Caco-2 (cell line): ENCODE measurements at regions not wholly inside any gene's neighbourhood (a gene's known extent, or its start where the extent isn't known, plus 50 kb on each side); places are given as distances from the start of the nearest gene placed in this dataset.
"Not testable (repeated sequence)": the region's sequence is repeated elsewhere in the genome, so short reads cannot be mapped to it uniquely, and the experiment has no call there.

Source experiments
- BruUV-seq: library from RNA; stranded (reverse); fragments of 400-500 nt; replicated peaks from 2 replicates; lab custom pipeline; 2021; lab: Mats Ljungman, UMichigan
- CTCF ChIA-PET: fragments of 300-600 bp; sonication (Branson Sonifier 250); formaldehyde crosslinking; loops from one replicate; lab custom pipeline; 2022; ENCODE audit warnings: antibody characterized with exemption; lab: Charles Lee
- POLR2A ChIA-PET: fragments of 300-600 bp; sonication (Branson Sonifier 250); formaldehyde crosslinking; loops from one replicate; lab custom pipeline; 2022; ENCODE audit warnings: antibody characterized with exemption; lab: Charles Lee
- DNase-seq, 2 experiments: peaks; one replicate each; pipeline versions ENCODE4 v3.0.0 to v3.0.0-alpha.2; 2020 to 2022
- H3K27me3 ChIP-seq: replicated peaks from 2 replicates; pipeline ENCODE4 v1.6.0; 2011; ENCODE audit warnings: low read length; ENCODE audit not compliant: control insufficient read depth, insufficient read depth
- H3K36me3 ChIP-seq: 2 replicates; pipeline ENCODE4 v1.5.1; 2011; ENCODE audit warnings: low read length; ENCODE audit not compliant: control insufficient read depth, insufficient read depth
- H3K4me1 ChIP-seq: fragments of 250-450 bp; sonication (Bioruptor Pico); 2 replicates; pipeline ENCODE4 v1.5.1; 2020; ENCODE audit warnings: mild to moderate bottlenecking
- H3K4me3 ChIP-seq: 2 replicates; pipeline ENCODE4 v1.5.1; 2011; ENCODE audit warnings: low read depth, mild to moderate bottlenecking, control low read depth, low read length
- H3K9me3 ChIP-seq: fragments of 250-450 bp; sonication (Bioruptor Pico); 2 replicates; pipeline ENCODE4 v1.5.1; 2020; ENCODE audit warnings: mild to moderate bottlenecking, moderate library complexity
- H3K27ac Mint-ChIP-seq: one replicate; pipeline ENCODE4 v1.8.0; 2022; ENCODE audit warnings: mixed read lengths; ENCODE audit not compliant: unreplicated experiment
- H3K27me3 Mint-ChIP-seq: one replicate; pipeline ENCODE4 v1.8.0; 2022; ENCODE audit warnings: mixed read lengths; ENCODE audit not compliant: insufficient read depth, unreplicated experiment
- H3K36me3 Mint-ChIP-seq: one replicate; pipeline ENCODE4 v1.8.0; 2022; ENCODE audit warnings: mild to moderate bottlenecking, mixed read lengths; ENCODE audit not compliant: insufficient read depth, unreplicated experiment
- H3K4me1 Mint-ChIP-seq: one replicate; pipeline ENCODE4 v1.8.0; 2022; ENCODE audit warnings: low read depth, mixed read lengths; ENCODE audit not compliant: unreplicated experiment
- H3K4me3 Mint-ChIP-seq: one replicate; pipeline ENCODE4 v1.8.0; 2022; ENCODE audit warnings: mild to moderate bottlenecking, moderate library complexity, mixed read lengths; ENCODE audit not compliant: unreplicated experiment
- H3K9me3 Mint-ChIP-seq: one replicate; pipeline ENCODE4 v1.8.0; 2022; ENCODE audit warnings: mixed read lengths; ENCODE audit not compliant: unreplicated experiment
- CTCF ChIP-seq, 2 experiments: fragments of 200-600 bp in 1 of 2; IDR thresholded peaks; 1 replicate in 1 of 2; 2 replicates in 1 of 2; pipeline versions ENCODE4 v1.5.1 to v1.8.0; 2011 to 2022; ENCODE audit warnings: antibody characterized with exemption in 1 of 2, control low read depth in 1 of 2, inconsistent platforms in 1 of 2, low read depth in 1 of 2, low read length in 1 of 2, mild to moderate bottlenecking in 1 of 2, moderate library complexity in 1 of 2; ENCODE audit not compliant: insufficient read depth in 1 of 2, severe bottlenecking in 1 of 2, unreplicated experiment in 1 of 2
- intact Hi-C: fragments of 100-400 bp; cut with micrococcal nuclease; formaldehyde crosslinking; loops from one replicate; pipeline ENCODE4 v1.10.0; 2022; ENCODE audit not compliant: unreplicated experiment

GRCh38 chr10:34880817-34881216 lies 65.7 kb upstream of the PARD3 start:
- Mint-ChIP-seq H3K27ac (no peak overlapping the region), H3K9me3 (no peaks in the 10 kb centered on the region), H3K36me3 (no peaks in the 10 kb centered on the region), H3K27me3 (no peaks in the 10 kb centered on the region), H3K4me3 (no peak overlapping the region), H3K4me1 (no peaks in the 10 kb centered on the region)
- BruUV-seq = no TSS peak
- Histone ChIP-seq H3K36me3 (no peaks in the 10 kb centered on the region), H3K4me1 (0 out of 2 replicates have a peak, but pooled peaks cover 6% of the 10 kb centered on the region), H3K9me3 (no peaks in the 10 kb centered on the region), H3K4me3 (no peak overlapping the region), H3K27me3 (no peaks in the 10 kb centered on the region)
- POLR2A ChIA-PET = no interaction called here
- no peak for DNase-seq
- TF ChIP-seq CTCF (IDR thresholded peaks at IDR 0.05; ENCODE audit: insufficient read depth in 1 of 2, low read depth in 1 of 2, low read length in 1 of 2, severe bottlenecking in 1 of 2, unreplicated experiment in 1 of 2) = no peak
- CTCF ChIA-PET = no interaction called here
- intact Hi-C loops = no loop called here

- DNase-seq, H3K9me3 ChIP-seq, H3K27me3 ChIP-seq, H3K9me3 Mint-ChIP-seq, H3K4me1 Mint-ChIP-seq, H3K4me3 ChIP-seq, H3K27me3 Mint-ChIP-seq, H3K4me1 ChIP-seq, POLR2A ChIA-PET, BruUV-seq, intact Hi-C loops, H3K27ac Mint-ChIP-seq, H3K36me3 ChIP-seq, H3K36me3 Mint-ChIP-seq, CTCF ChIA-PET, H3K4me3 Mint-ChIP-seq: not testable (repeated sequence)
Observed at GRCh38 chr10:34878651-34879050, 63.6 kb upstream of the PARD3 start.

- DNase-seq = no peak
- H3K4me3 Mint-ChIP-seq = no peak overlapping the region
- no peak for TF ChIP-seq CTCF (IDR thresholded peaks at IDR 0.05; ENCODE audit: insufficient read depth in 1 of 2, low read depth in 1 of 2, low read length in 1 of 2, severe bottlenecking in 1 of 2, unreplicated experiment in 1 of 2)
- no peaks in the 10 kb centered on the region for H3K36me3 Mint-ChIP-seq
- H3K36me3 ChIP-seq = no peaks in the 10 kb centered on the region
- no peak overlapping the region for H3K27ac Mint-ChIP-seq
- intact Hi-C loops = no loop called here
- no peaks in the 10 kb centered on the region for H3K4me1 ChIP-seq
- ChIA-PET POLR2A (no interaction called here), CTCF (no interaction called here)
- H3K4me1 Mint-ChIP-seq = no peaks in the 10 kb centered on the region
- peaks cover 2% of the 10 kb centered on the region; the same call in 1 of the 2 replicates for H3K27me3 ChIP-seq
- H3K9me3 ChIP-seq = no peaks in the 10 kb centered on the region
- H3K4me3 ChIP-seq = no peak overlapping the region
- peaks cover 14% of the 10 kb centered on the region for H3K27me3 Mint-ChIP-seq
- no peaks in the 10 kb centered on the region for H3K9me3 Mint-ChIP-seq
- BruUV-seq = no TSS peak
Observed at GRCh38 chr10:34875061-34875460, 60.0 kb upstream of the PARD3 start.

- no TSS peak for BruUV-seq
- H3K4me1 Mint-ChIP-seq = no peaks in the 10 kb centered on the region
- no peak overlapping the region for H3K27ac Mint-ChIP-seq
- Histone ChIP-seq H3K4me3 (no peak overlapping the region), H3K4me1 (no peaks in the 10 kb centered on the region), H3K9me3 (no peaks in the 10 kb centered on the region), H3K27me3 (peaks cover 2% of the 10 kb centered on the region; the same call in 1 of the 2 replicates), H3K36me3 (no peaks in the 10 kb centered on the region)
- DNase-seq = no peak
- ChIA-PET POLR2A (no interaction called here), CTCF (no interaction called here)
- H3K4me3 Mint-ChIP-seq = no peak overlapping the region
- intact Hi-C loops = no loop called here
- no peaks in the 10 kb centered on the region for H3K9me3 Mint-ChIP-seq
- TF ChIP-seq CTCF (IDR thresholded peaks at IDR 0.05; ENCODE audit: insufficient read depth in 1 of 2, low read depth in 1 of 2, low read length in 1 of 2, severe bottlenecking in 1 of 2, unreplicated experiment in 1 of 2) = no peak
- H3K27me3 Mint-ChIP-seq = peaks cover 14% of the 10 kb centered on the region
- H3K36me3 Mint-ChIP-seq = no peaks in the 10 kb centered on the region
Observed at GRCh38 chr10:34872820-34873219, 57.7 kb upstream of the PARD3 start.
